Daoy (cell line): ENCODE measurements at regions not wholly inside any gene's neighbourhood (a gene's known extent, or its start where the extent isn't known, plus 50 kb on each side); places are given as distances from the start of the nearest gene placed in this dataset.

Experiments used
- DNase-seq: peaks from one replicate; pipeline ENCODE4 v3.0.0-alpha.2; 2015; ENCODE audit warnings: low read depth

GRCh38 chr16:55116165-55116920 lies 185.7 kb downstream of the IRX5 start:
- DNase-seq: peak; percentile 69

GRCh38 chr16:55118701-55119260 lies 188.1 kb downstream of the IRX5 start:
- no peak for DNase-seq

DNA sequence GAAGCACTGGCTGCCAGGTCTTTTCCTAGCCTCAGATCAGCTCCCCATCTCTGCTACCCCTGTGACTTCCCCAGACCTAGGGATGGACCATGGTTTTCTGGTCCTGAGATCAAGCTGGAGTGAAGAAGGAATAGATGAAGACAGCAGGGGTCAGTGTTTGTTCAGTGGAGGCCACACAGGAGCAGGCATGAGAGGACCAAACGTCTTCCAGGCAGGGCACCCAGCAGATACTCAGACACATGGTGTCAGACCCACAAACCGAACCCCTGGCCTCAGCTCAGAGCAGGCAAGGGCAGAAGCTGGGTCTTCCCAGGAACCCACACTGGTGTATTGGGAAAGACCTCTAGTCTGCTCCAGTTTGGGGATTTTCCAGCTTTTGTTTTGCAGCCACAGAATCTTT lies 189.7 kb downstream of the IRX5 start:
- DNase-seq: no peak

- no peak for DNase-seq
Observed at GRCh38 chr16:55120826-55121225, 190.2 kb downstream of the IRX5 start.

DNA sequence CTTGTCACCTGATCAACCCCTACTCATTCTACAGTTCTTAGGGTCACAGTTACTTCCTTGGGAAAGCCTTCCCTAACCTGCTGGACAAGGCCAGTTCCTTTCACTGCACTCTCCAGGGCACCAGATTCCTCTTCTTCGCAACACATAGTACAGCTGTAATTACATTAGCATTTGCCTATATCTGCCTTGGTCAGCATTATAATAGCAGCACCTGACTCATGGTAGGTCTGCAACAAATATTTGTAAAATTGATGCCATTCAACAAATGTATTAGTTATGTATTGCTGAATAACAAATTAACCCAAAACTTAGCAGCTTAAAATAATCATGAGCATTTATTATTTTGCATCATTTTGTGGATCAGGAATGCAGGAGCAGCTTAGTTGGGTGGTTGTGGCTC lies 193.0 kb downstream of the IRX5 start:
- DNase-seq: no peak

- no peak for DNase-seq
Observed at GRCh38 chr16:55125818-55126385, 195.2 kb downstream of the IRX5 start.

- no peak for DNase-seq
Observed at GRCh38 chr16:55126456-55126855, 195.8 kb downstream of the IRX5 start.

DNA sequence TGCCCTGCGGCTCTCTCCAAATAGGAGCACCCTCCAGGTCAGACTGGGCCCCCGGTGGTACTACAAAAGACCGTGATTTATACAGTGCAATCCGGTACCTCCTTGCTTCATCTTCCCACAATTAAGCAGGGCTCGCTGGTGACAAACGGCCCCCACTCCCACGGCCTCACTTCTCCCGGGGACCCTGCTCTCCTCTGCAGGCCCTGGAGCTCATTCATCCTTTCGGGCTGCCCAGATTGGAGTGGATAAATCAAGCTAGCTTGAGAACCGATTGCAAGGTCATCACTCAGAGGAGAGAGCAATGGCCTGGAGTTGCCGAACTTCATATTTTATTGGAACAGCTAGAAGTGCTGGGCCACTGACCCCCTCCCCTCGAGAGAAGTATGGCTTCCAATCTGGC lies 193.5 kb upstream of the IRX6 start:
- no peak for DNase-seq

DNA sequence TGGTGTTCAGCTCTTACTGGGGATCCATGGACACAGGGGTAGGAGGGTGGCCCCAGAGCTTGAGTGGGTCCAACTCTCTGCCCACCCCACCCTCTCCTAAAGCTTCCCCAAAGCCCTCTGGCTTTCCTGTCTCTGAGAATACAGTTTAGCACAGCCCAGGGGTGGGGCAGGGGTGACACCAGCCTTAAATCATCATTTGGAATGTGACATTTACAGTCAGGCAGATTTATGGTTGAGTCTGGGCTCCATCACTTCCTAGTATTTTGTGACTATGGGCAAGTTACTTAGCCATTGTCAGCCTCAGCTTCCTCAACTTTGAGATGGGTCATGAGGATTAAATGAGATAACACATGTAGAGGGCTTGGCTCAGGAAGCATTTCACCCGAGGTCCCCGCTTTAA lies 193.1 kb upstream of the IRX6 start:
- no peak for DNase-seq

- DNase-seq: no peak
Observed at GRCh38 chr16:55133654-55134053, 190.3 kb upstream of the IRX6 start.

GRCh38 chr16:55136356-55137150 lies 187.4 kb upstream of the IRX6 start:
- peak; percentile 27 for DNase-seq

- no peak for DNase-seq
Observed at GRCh38 chr16:55138298-55138697, 185.7 kb upstream of the IRX6 start.

DNA sequence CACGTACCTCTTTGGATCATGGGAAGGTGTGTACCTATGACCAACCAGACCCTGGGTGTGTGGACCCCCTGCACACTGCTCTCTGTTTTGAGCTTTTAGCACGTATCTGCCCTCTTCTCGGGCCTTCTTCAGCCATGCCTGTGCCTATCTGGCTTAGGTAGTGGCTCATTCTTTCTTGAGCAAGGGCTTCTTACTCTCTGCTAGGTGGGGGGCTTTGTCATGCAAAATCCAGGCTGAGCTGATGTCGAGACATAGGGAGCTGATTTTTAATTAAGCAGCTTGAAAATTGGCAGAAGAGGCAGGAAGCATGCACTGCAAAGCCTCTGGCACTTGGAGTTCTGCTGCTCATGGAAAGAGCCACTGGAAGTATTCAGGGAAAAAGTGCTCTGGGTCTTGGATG lies 181.6 kb upstream of the IRX6 start:
- no peak for DNase-seq

DNA sequence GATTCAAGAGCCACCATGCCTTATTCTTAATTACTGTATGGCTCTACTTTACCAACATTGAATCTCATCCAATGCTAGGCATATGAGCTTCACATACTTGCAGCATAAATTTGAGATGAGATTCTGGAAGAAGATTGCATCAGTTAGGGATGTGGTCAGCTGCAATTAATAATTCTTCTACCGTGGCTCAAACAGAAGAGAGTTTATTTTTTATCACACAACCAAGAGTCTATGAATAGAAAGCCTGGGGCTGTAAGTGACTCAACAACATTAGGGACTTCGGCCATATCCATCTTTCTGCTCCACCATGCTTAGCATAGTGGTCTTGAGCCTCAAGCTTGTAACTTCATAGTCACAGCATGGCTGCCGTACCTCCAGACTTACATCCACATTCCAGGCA lies 179.4 kb upstream of the IRX6 start:
- no peak for DNase-seq

DNA sequence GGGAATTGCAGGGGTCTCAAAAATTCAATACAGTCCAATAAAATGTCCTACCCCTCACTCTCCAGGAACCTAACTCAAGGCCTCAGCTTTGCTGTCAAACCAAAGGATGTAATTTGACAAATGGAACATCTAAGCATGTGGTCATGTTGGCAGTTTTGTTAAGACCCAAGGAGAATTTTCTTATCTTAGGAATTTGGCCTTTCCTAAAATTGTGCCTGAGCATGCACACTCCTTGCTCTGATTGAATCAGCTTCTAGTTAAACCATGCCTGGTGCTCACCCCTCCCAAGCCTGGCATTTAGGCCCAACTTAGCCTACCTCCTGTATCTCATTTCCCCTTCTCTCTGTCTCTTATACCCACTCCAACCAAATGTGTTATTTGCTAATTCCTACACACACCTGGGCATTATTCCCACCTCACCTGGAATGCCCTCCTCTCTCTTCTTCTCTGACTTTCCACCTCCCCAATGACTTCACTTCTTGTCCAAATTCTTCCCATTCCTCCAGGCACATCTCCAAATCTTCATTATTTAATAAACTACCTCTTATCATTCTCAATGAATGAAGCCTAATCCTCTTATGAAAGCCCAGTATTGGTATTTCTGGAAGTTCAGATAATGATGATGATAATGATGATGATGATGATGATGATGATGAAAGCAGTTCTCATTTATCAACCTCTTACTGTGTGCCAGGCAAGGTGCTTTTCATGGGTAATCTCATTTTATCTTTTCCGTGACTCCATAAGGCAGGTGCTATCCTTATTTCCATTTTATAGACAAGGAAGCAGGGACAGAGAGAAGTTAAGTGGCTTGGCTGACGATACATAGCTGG lies 178.0 kb upstream of the IRX6 start:
- no peak for DNase-seq

GRCh38 chr16:55146966-55147365 lies 177.0 kb upstream of the IRX6 start:
- DNase-seq: peak; percentile 27

- no peak for DNase-seq
Observed at GRCh38 chr16:55147396-55147795, 176.6 kb upstream of the IRX6 start.

GRCh38 chr16:55149622-55150021 lies 174.4 kb upstream of the IRX6 start:
- DNase-seq: no peak

GRCh38 chr16:55151561-55152305 lies 172.3 kb upstream of the IRX6 start:
- no peak for DNase-seq

GRCh38 chr16:55152875-55153390 lies 171.1 kb upstream of the IRX6 start:
- no peak for DNase-seq

DNA sequence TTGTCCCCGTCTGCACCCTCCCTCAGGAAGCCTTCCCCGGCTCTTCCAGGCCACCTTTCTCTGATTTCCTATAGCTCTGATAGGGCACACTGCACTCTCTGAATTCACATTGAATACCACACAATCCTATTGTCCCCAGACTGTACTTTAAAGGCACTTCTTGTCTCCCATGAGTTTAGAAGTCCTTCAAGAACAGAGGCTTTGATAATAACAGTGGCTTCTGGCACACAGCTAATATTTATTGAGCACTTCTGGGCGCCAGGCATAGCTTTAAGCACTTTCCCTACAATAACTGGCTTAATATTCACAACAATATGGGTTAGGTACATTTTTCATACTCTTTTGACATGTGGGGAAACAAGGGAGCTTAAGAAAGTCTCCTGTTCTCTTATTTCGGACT lies 169.7 kb upstream of the IRX6 start:
- DNase-seq: no peak
